ENCODE measurements at regions not wholly inside any gene's neighbourhood (a gene's known extent, or its start where the extent isn't known, plus 50 kb on each side); places are given as distances from the start of the nearest gene placed in this dataset.
"Not testable (repeated sequence)": the region's sequence is repeated elsewhere in the genome, so short reads cannot be mapped to it uniquely, and the experiment has no call there.

DNA sequence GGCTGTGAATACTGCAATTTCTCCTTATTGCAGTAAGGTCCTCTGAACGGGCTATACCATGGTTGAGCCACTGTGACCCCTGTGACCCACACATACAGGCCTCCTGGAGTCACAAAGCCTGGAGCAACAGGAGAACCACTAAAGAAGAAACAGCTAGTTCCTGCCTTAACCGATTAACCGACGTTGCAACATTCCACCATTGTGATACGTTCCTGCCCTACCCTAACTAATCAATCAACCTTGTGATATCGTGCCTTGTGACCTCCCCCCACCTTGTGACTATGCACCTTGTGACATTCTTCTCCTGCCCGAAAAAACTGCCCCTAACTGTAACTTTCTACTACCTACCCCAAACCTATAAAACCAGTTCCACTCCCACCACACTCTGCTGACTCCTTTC is 301.5 kb upstream of the MAGEB16 start:
- not testable (repeated sequence) for TF ChIP-seq HMGXB4 (CRISPR knock-in tag; IDR thresholded peaks at IDR 0.05; ENCODE audit: borderline replicate concordance in 1 of 2, low read depth in 1 of 2); ZSCAN20 (CRISPR knock-in tag; IDR thresholded peaks at IDR 0.05; ENCODE audit: borderline replicate concordance); HOMEZ (CRISPR knock-in tag; IDR thresholded peaks at IDR 0.05; ENCODE audit: low read depth); STAT5B (CRISPR knock-in tag; IDR thresholded peaks at IDR 0.05); TRIM22 (IDR thresholded peaks at IDR 0.05); TERF1 (CRISPR knock-in tag; IDR thresholded peaks at IDR 0.05); ZNF431 (CRISPR knock-in tag; IDR thresholded peaks at IDR 0.05; ENCODE audit: borderline replicate concordance, low read depth); ZSCAN21 (CRISPR knock-in tag; IDR thresholded peaks at IDR 0.05; ENCODE audit: borderline replicate concordance); JUND (CRISPR knock-in tag; IDR thresholded peaks at IDR 0.05)
- TF ChIP-seq, protein P1, sequence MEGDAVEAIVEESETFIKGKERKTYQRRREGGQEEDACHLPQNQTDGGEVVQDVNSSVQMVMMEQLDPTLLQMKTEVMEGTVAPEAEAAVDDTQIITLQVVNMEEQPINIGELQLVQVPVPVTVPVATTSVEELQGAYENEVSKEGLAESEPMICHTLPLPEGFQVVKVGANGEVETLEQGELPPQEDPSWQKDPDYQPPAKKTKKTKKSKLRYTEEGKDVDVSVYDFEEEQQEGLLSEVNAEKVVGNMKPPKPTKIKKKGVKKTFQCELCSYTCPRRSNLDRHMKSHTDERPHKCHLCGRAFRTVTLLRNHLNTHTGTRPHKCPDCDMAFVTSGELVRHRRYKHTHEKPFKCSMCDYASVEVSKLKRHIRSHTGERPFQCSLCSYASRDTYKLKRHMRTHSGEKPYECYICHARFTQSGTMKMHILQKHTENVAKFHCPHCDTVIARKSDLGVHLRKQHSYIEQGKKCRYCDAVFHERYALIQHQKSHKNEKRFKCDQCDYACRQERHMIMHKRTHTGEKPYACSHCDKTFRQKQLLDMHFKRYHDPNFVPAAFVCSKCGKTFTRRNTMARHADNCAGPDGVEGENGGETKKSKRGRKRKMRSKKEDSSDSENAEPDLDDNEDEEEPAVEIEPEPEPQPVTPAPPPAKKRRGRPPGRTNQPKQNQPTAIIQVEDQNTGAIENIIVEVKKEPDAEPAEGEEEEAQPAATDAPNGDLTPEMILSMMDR (CRISPR knock-in tag; IDR thresholded peaks at IDR 0.05), result not testable (repeated sequence)

All from HepG2 (cell line).